GM23338 (cell line): ENCODE measurements at regions not wholly inside any gene's neighbourhood (a gene's known extent, or its start where the extent isn't known, plus 50 kb on each side); places are given as distances from the start of the nearest gene placed in this dataset.

Source experiments
- ATAC-seq: fragments of 200-7000 bp; cut with Tn5 transposase; 3 replicates; pipeline ENCODE4 v1.9.1; 2020
- DNase-seq: peaks from one replicate; pipeline ENCODE4 v3.0.0-alpha.2; 2015; ENCODE audit warnings: low spot score
- H2AFZ ChIP-seq: fragments of 200-600 bp; sonication (generic); 2 replicates; pipeline ENCODE4 v1.8.0; 2016; ENCODE audit warnings: antibody characterized with exemption, mild to moderate bottlenecking, moderate library complexity
- H3F3A ChIP-seq: fragments of 200-600 bp; sonication (generic); replicated peaks from 2 replicates; pipeline ENCODE4 v1.8.0; 2017; ENCODE audit warnings: antibody characterized with exemption, mixed run types, low read depth
- H3K27ac ChIP-seq: fragments of 200-600 bp; sonication (generic); 2 replicates; pipeline ENCODE4 v1.6.1; 2016; ENCODE audit warnings: low read depth
- H3K27me3 ChIP-seq: fragments of 200-600 bp; sonication (generic); 2 replicates; pipeline ENCODE4 v1.8.0; 2016; ENCODE audit warnings: mild to moderate bottlenecking, mixed run types, moderate library complexity; ENCODE audit not compliant: insufficient read depth
- H3K36me3 ChIP-seq: fragments of 200-600 bp; sonication (generic); 2 replicates; pipeline ENCODE4 v1.8.0; 2016; ENCODE audit warnings: mild to moderate bottlenecking; ENCODE audit not compliant: insufficient read depth
- H3K4me1 ChIP-seq: fragments of 200-600 bp; sonication (generic); 2 replicates; pipeline ENCODE4 v1.8.0; 2016; ENCODE audit warnings: mild to moderate bottlenecking, moderate library complexity; ENCODE audit not compliant: insufficient read depth
- H3K4me2 ChIP-seq: fragments of 200-600 bp; sonication (generic); 2 replicates; pipeline ENCODE4 v1.7.1; 2017; ENCODE audit warnings: mixed run types
- H3K4me3 ChIP-seq: fragments of 200-600 bp; sonication (generic); 2 replicates; pipeline ENCODE4 v1.6.1; 2016; ENCODE audit warnings: mixed run types
- H3K79me2 ChIP-seq: fragments of 200-600 bp; sonication (generic); replicated peaks from 2 replicates; pipeline ENCODE4 v1.8.0; 2017; ENCODE audit warnings: mild to moderate bottlenecking; ENCODE audit not compliant: insufficient read depth
- H3K9me2 ChIP-seq: fragments of 200-600 bp; sonication (generic); 2 replicates; pipeline ENCODE4 v1.8.0; 2017; ENCODE audit not compliant: insufficient read depth
- H4K20me1 ChIP-seq: fragments of 200-600 bp; sonication (generic); replicated peaks from 2 replicates; pipeline ENCODE4 v1.8.0; 2017; ENCODE audit warnings: mild to moderate bottlenecking; ENCODE audit not compliant: insufficient read depth
- H3K27ac Mint-ChIP-seq: 2 replicates; pipeline ENCODE4 v1.8.0; 2020; ENCODE audit warnings: inconsistent platforms, mild to moderate bottlenecking, moderate library complexity, mixed read lengths
- H3K27me3 Mint-ChIP-seq: 3 replicates; pipeline ENCODE4 v1.8.0; 2022; ENCODE audit warnings: low read depth, mild to moderate bottlenecking, moderate library complexity, mixed read lengths, inconsistent platforms; ENCODE audit not compliant: insufficient read depth, poor library complexity
- H3K36me3 Mint-ChIP-seq: 3 replicates; pipeline ENCODE4 v1.8.0; 2021; ENCODE audit warnings: low read depth, mild to moderate bottlenecking, inconsistent platforms, moderate library complexity, mixed read lengths
- H3K4me1 Mint-ChIP-seq: 3 replicates; pipeline ENCODE4 v1.8.0; 2020; ENCODE audit warnings: mild to moderate bottlenecking, inconsistent platforms, mixed read lengths
- H3K4me3 Mint-ChIP-seq: 3 replicates; pipeline ENCODE4 v1.8.0; 2021; ENCODE audit warnings: moderate library complexity, mild to moderate bottlenecking, inconsistent platforms, mixed read lengths
- H3K9me3 Mint-ChIP-seq: 3 replicates; pipeline ENCODE4 v1.8.0; 2020; ENCODE audit warnings: moderate library complexity, mild to moderate bottlenecking, inconsistent platforms, mixed read lengths
- CREB1 ChIP-seq: fragments of 250-450 bp; sonication (Bioruptor Pico); IDR thresholded peaks from 2 replicates; pipeline ENCODE4 v1.5.0; 2020; ENCODE audit warnings: low read depth, mild to moderate bottlenecking, moderate library complexity
- CTCF ChIP-seq, 2 experiments: fragments of 200-600 bp in 1 of 2; sonication (generic) in 1 of 2; conservative IDR thresholded peaks; 2 replicates each; pipeline versions ENCODE4 v1.5.1 to v1.6.1; 2016 to 2017; ENCODE audit warnings: antibody characterized with exemption in 2 of 2, low read depth in 2 of 2, mild to moderate bottlenecking in 2 of 2, moderate library complexity in 1 of 2
- ETS1 ChIP-seq: IDR thresholded peaks from 2 replicates; pipeline ENCODE4 v1.6.1; 2016; ENCODE audit warnings: antibody characterized with exemption
- EZH2 ChIP-seq: fragments of 200-600 bp; sonication (generic); IDR thresholded peaks from one replicate; pipeline ENCODE4 v1.8.0; 2017; ENCODE audit warnings: antibody characterized with exemption, mild to moderate bottlenecking, low read depth; ENCODE audit not compliant: unreplicated experiment
- EZH2phosphoT487 ChIP-seq: fragments of 200-600 bp; sonication (generic); IDR thresholded peaks from one replicate; pipeline ENCODE4 v1.8.1; 2018; ENCODE audit warnings: antibody characterized with exemption; ENCODE audit not compliant: unreplicated experiment
- JUNB ChIP-seq: IDR thresholded peaks from one replicate; pipeline ENCODE4 v1.6.1; 2016; ENCODE audit warnings: antibody characterized with exemption; ENCODE audit not compliant: unreplicated experiment
- NANOG ChIP-seq: IDR thresholded peaks from 2 replicates; pipeline ENCODE4 v1.6.1; 2016; ENCODE audit warnings: antibody characterized with exemption, borderline replicate concordance
- POLR2AphosphoS5 ChIP-seq: IDR thresholded peaks from 2 replicates; pipeline ENCODE4 v1.6.1; 2016; ENCODE audit warnings: antibody characterized with exemption, low read depth
- REST ChIP-seq: IDR thresholded peaks from one replicate; pipeline ENCODE4 v1.6.1; 2018; ENCODE audit warnings: antibody characterized with exemption; ENCODE audit not compliant: unreplicated experiment
- STAT1 ChIP-seq: IDR thresholded peaks from one replicate; pipeline ENCODE4 v1.6.1; 2016; ENCODE audit warnings: antibody characterized with exemption; ENCODE audit not compliant: unreplicated experiment
- ZNF114 ChIP-seq: fragments of 250-450 bp; sonication (Bioruptor Pico); IDR thresholded peaks from 2 replicates; pipeline ENCODE4 v1.5.0; 2020; ENCODE audit warnings: mild to moderate bottlenecking, moderate library complexity
- ZNF331 ChIP-seq: fragments of 250-450 bp; sonication (Bioruptor Pico); IDR thresholded peaks from 2 replicates; pipeline ENCODE4 v1.5.0; 2020; ENCODE audit warnings: low read depth, mild to moderate bottlenecking, moderate library complexity
- ZNF462 ChIP-seq: fragments of 250-450 bp; sonication (Bioruptor Pico); IDR thresholded peaks from 2 replicates; pipeline ENCODE4 v1.5.0; 2020; ENCODE audit warnings: mild to moderate bottlenecking, moderate library complexity

- Histone ChIP-seq H3K4me3 (no peak overlapping the region), H3K4me1 (peaks cover 8% of the 10 kb centered on the region), H3F3A (no peaks in the 10 kb centered on the region), H2AFZ (peak overlapping the region; percentile 80), H3K27me3 (no peaks in the 10 kb centered on the region), H3K9me2 (0 out of 2 replicates have a peak, but pooled peaks cover 4% of the 10 kb centered on the region), H3K27ac (no peak overlapping the region), H4K20me1 (no peaks in the 10 kb centered on the region), H3K4me2 (no peak overlapping the region), H3K79me2 (no peaks in the 10 kb centered on the region), H3K36me3 (peaks cover 3% of the 10 kb centered on the region; the same call in 1 of the 2 replicates)
- no peak for DNase-seq
- Mint-ChIP-seq H3K36me3 (no peaks in the 10 kb centered on the region), H3K27me3 (peaks cover 1% of the 10 kb centered on the region), H3K27ac (no peak overlapping the region), H3K4me1 (peaks cover 11% of the 10 kb centered on the region; the same call in 2 of the 3 replicates), H3K9me3 (peaks cover 3% of the 10 kb centered on the region; the same call in 1 of the 3 replicates), H3K4me3 (no peak overlapping the region)
- no peak for ATAC-seq
- TF ChIP-seq NANOG (no peak), STAT1 (no peak), EZH2 (no peak), ZNF114 (CRISPR knock-in tag) (no peak), CREB1 (no peak), ZNF462 (no peak), EZH2phosphoT487 (no peak), CTCF (conservative IDR thresholded peaks at IDR 0.05; ENCODE audit: low read depth in 2 of 2) (no peak), ZNF331 (no peak), JUNB (no peak), POLR2AphosphoS5 (no peak), ETS1 (no peak), REST (no peak)
Observed at GRCh38 chr19:31515931-31516330, 166.7 kb upstream of the TSHZ3 start.
